Fibroblast of the aortic adventitia (primary cell): ENCODE measurements at regions not wholly inside any gene's neighbourhood (a gene's known extent, or its start where the extent isn't known, plus 50 kb on each side); places are given as distances from the start of the nearest gene placed in this dataset.

Experiments used
- DNase-seq: peaks from one replicate; pipeline ENCODE4 v3.0.0-alpha.2; 2010; ENCODE audit warnings: low read depth
- H3K4me3 ChIP-seq: 2 replicates; pipeline ENCODE4 v1.5.1; 2011; ENCODE audit warnings: low read depth, mild to moderate bottlenecking, control low read depth, low read length, moderate library complexity
- CTCF ChIP-seq: IDR thresholded peaks from 2 replicates; pipeline ENCODE4 v1.5.1; 2011; ENCODE audit warnings: mild to moderate bottlenecking, low read length, control low read depth, inconsistent platforms; ENCODE audit not compliant: insufficient read depth

- no peak for TF ChIP-seq CTCF
- no peak overlapping the region for H3K4me3 ChIP-seq
- peak; percentile 7 for DNase-seq
Observed at GRCh38 chr11:104286129-104286528, 122.2 kb upstream of the PDGFD start.

- DNase-seq = no peak
- no peak overlapping the region for H3K4me3 ChIP-seq
- TF ChIP-seq CTCF = no peak
Observed at GRCh38 chr11:104279587-104279986, 115.6 kb upstream of the PDGFD start.

GRCh38 chr11:104275992-104276391, 112.0 kb upstream of the PDGFD start:
- no peak overlapping the region for H3K4me3 ChIP-seq
- TF ChIP-seq CTCF = no peak
- no peak for DNase-seq

GRCh38 chr11:104260456-104260855, 96.5 kb upstream of the PDGFD start:
- no peak for TF ChIP-seq CTCF
- no peak overlapping the region for H3K4me3 ChIP-seq
- DNase-seq = no peak

- no peak overlapping the region for H3K4me3 ChIP-seq
- no peak for DNase-seq
- TF ChIP-seq CTCF = no peak
Observed at GRCh38 chr11:104259121-104259610, 95.2 kb upstream of the PDGFD start.

- no peak for TF ChIP-seq CTCF
- peak; percentile 28 for DNase-seq
- no peak overlapping the region for H3K4me3 ChIP-seq
Observed at GRCh38 chr11:104256525-104256924, 92.6 kb upstream of the PDGFD start.

GRCh38 chr11:104254347-104254746, 90.4 kb upstream of the PDGFD start:
- peak; percentile 19 for DNase-seq
- H3K4me3 ChIP-seq = no peak overlapping the region
- peak; percentile 51 for TF ChIP-seq CTCF
